ENCODE measurements at regions not wholly inside any gene's neighbourhood (a gene's known extent, or its start where the extent isn't known, plus 50 kb on each side); places are given as distances from the start of the nearest gene placed in this dataset.

DNA sequence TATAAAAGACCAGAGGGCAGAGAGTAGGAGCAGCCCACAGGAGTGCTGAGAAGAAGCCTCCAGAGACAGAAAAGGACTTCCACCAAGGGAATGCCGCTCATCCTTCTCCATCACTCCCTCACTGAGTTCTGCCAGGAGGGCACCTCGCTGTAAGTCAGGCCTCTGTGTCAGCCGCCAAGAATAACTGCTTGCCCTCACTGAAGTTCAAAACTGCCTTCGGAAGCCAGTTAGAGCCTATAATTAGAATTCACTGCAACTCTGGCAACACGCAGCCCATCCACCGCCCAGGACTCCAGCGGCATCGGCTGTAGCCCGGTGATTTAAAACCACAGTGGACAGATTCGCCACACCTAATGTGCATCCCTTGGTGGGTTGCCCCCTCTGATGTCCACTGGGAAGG, 281.8 kb upstream of the ZNF507 start:
- TF ChIP-seq, protein P1, sequence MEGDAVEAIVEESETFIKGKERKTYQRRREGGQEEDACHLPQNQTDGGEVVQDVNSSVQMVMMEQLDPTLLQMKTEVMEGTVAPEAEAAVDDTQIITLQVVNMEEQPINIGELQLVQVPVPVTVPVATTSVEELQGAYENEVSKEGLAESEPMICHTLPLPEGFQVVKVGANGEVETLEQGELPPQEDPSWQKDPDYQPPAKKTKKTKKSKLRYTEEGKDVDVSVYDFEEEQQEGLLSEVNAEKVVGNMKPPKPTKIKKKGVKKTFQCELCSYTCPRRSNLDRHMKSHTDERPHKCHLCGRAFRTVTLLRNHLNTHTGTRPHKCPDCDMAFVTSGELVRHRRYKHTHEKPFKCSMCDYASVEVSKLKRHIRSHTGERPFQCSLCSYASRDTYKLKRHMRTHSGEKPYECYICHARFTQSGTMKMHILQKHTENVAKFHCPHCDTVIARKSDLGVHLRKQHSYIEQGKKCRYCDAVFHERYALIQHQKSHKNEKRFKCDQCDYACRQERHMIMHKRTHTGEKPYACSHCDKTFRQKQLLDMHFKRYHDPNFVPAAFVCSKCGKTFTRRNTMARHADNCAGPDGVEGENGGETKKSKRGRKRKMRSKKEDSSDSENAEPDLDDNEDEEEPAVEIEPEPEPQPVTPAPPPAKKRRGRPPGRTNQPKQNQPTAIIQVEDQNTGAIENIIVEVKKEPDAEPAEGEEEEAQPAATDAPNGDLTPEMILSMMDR (IDR thresholded peaks at IDR 0.05): no peak
- no peak for TF ChIP-seq ZFX (IDR thresholded peaks at IDR 0.05; ENCODE audit: borderline replicate concordance)
